MM.1S (cell line): ENCODE measurements at regions not wholly inside any gene's neighbourhood (a gene's known extent, or its start where the extent isn't known, plus 50 kb on each side); places are given as distances from the start of the nearest gene placed in this dataset.

Experiments used
- DNase-seq: peaks from one replicate; pipeline ENCODE4 v3.0.0-alpha.2; 2015
- H2AFZ ChIP-seq: fragments of 300-600 bp; sonication (generic); 2 replicates; pipeline ENCODE4 v1.6.0; 2016; ENCODE audit warnings: antibody characterized with exemption, low read length
- H3F3A ChIP-seq: fragments of 300-600 bp; sonication (generic); 2 replicates; pipeline ENCODE4 v1.6.1; 2016; ENCODE audit warnings: mild to moderate bottlenecking, antibody characterized with exemption, low read length, moderate library complexity, mixed read lengths; ENCODE audit not compliant: insufficient read depth
- H3K27ac ChIP-seq: fragments of 300-600 bp; sonication (generic); 2 replicates; pipeline ENCODE4 v1.5.1; 2016; ENCODE audit warnings: mild to moderate bottlenecking, low read length
- H3K27me3 ChIP-seq: fragments of 300-600 bp; sonication (generic); replicated peaks from 2 replicates; pipeline ENCODE4 v1.6.0; 2016; ENCODE audit warnings: low read length; ENCODE audit not compliant: insufficient read depth
- H3K36me3 ChIP-seq: fragments of 300-600 bp; sonication (generic); replicated peaks from 2 replicates; pipeline ENCODE4 v1.6.1; 2016; ENCODE audit warnings: mild to moderate bottlenecking, low read length, mixed read lengths; ENCODE audit not compliant: insufficient read depth
- H3K4me1 ChIP-seq: fragments of 300-600 bp; sonication (generic); 2 replicates; pipeline ENCODE4 v1.6.1; 2016; ENCODE audit warnings: low read length, mixed read lengths
- H3K4me2 ChIP-seq: fragments of 300-600 bp; sonication (generic); 2 replicates; pipeline ENCODE4 v1.6.0; 2016; ENCODE audit warnings: low read depth, low read length
- H3K4me3 ChIP-seq: fragments of 300-600 bp; sonication (generic); 2 replicates; pipeline ENCODE4 v1.5.1; 2016; ENCODE audit warnings: low read length, mixed read lengths
- H3K79me2 ChIP-seq: fragments of 300-600 bp; sonication (generic); 2 replicates; pipeline ENCODE4 v1.6.1; 2016; ENCODE audit warnings: mixed run types, low read length, mixed read lengths
- H3K9ac ChIP-seq: fragments of 300-600 bp; sonication (generic); 2 replicates; pipeline ENCODE4 v1.6.1; 2016; ENCODE audit warnings: low read length, mixed read lengths
- H3K9me2 ChIP-seq: fragments of 300-600 bp; sonication (generic); replicated peaks from 2 replicates; pipeline ENCODE4 v1.6.1; 2016; ENCODE audit warnings: mild to moderate bottlenecking, low read length, mixed read lengths; ENCODE audit not compliant: insufficient read depth
- H3K9me3 ChIP-seq: fragments of 300-600 bp; sonication (generic); replicated peaks from 2 replicates; pipeline ENCODE4 v1.6.1; 2016; ENCODE audit warnings: mild to moderate bottlenecking, low read length, mixed read lengths; ENCODE audit not compliant: insufficient read depth
- H4K20me1 ChIP-seq: fragments of 300-600 bp; sonication (generic); 2 replicates; pipeline ENCODE4 v1.6.1; 2016; ENCODE audit warnings: mild to moderate bottlenecking, low read length, moderate library complexity, mixed read lengths; ENCODE audit not compliant: insufficient read depth
- EZH2 ChIP-seq: fragments of 300-600 bp; sonication (generic); optimal IDR thresholded peaks from 2 replicates; pipeline ENCODE3; 2017; ENCODE audit warnings: low read depth, mild to moderate bottlenecking, antibody characterized with exemption, low read length, mixed read lengths
- EZH2phosphoT487 ChIP-seq: fragments of 300-600 bp; sonication (generic); IDR thresholded peaks from 2 replicates; pipeline ENCODE4 v1.6.1; 2018; ENCODE audit warnings: antibody characterized with exemption, low read length
- TF ChIP-seq, protein P1 (sequence below): fragments of 300-600 bp; sonication (generic); IDR thresholded peaks from 2 replicates; pipeline ENCODE4 v1.5.1; 2016; ENCODE audit warnings: antibody characterized with exemption, low read length, mixed read lengths

DNA sequence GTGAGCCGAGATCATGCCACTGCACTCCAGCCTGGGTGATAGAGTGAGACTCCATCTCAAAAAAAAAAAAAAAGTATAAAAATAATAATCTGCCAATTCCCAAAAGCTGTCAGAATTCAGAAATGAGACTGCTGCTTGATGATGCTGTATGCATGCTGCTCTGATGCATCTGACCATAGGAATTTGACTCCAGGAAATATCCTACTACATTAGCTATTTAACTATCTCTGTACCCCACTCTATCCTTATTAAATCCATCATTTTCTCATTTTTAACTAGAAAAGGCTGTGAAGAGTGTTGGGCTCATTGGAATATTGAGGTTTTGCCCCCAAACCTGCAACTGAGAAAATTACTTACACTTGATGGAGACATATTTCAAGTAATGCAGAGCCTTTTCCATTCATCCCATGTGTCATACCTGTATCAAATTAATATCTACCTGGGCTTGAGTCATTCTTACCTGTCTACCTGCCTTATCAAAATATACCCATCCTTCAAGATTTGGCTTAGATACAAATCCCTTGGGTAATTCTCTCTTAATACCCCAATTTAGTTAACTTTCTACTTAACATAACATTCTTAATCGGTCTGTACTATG is 135.2 kb upstream of the PREP start:
- no peaks in the 10 kb centered on the region for H4K20me1 ChIP-seq
- no peak for DNase-seq
- H3K27me3 ChIP-seq = no peaks in the 10 kb centered on the region
- no peaks in the 10 kb centered on the region for H3K9me2 ChIP-seq
- no peaks in the 10 kb centered on the region for H3K36me3 ChIP-seq
- H3K79me2 ChIP-seq = no peaks in the 10 kb centered on the region
- H3K9me3 ChIP-seq = no peaks in the 10 kb centered on the region
- no peak overlapping the region for H3K9ac ChIP-seq
- no peak overlapping the region for H3K4me2 ChIP-seq
- H3F3A ChIP-seq = no peaks in the 10 kb centered on the region
- H3K27ac ChIP-seq = no peak overlapping the region
- no peak overlapping the region for H3K4me3 ChIP-seq
- H3K4me1 ChIP-seq = no peaks in the 10 kb centered on the region
- no peak for TF ChIP-seq EZH2
- TF ChIP-seq, protein P1, sequence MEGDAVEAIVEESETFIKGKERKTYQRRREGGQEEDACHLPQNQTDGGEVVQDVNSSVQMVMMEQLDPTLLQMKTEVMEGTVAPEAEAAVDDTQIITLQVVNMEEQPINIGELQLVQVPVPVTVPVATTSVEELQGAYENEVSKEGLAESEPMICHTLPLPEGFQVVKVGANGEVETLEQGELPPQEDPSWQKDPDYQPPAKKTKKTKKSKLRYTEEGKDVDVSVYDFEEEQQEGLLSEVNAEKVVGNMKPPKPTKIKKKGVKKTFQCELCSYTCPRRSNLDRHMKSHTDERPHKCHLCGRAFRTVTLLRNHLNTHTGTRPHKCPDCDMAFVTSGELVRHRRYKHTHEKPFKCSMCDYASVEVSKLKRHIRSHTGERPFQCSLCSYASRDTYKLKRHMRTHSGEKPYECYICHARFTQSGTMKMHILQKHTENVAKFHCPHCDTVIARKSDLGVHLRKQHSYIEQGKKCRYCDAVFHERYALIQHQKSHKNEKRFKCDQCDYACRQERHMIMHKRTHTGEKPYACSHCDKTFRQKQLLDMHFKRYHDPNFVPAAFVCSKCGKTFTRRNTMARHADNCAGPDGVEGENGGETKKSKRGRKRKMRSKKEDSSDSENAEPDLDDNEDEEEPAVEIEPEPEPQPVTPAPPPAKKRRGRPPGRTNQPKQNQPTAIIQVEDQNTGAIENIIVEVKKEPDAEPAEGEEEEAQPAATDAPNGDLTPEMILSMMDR = no peak
- no peak for TF ChIP-seq EZH2phosphoT487
- no peak overlapping the region for H2AFZ ChIP-seq

GRCh38 chr6:105536961-105537360 is 134.1 kb upstream of the PREP start:
- Histone ChIP-seq H3K4me2 (no peak overlapping the region), H3K27ac (no peak overlapping the region), H3K4me1 (no peaks in the 10 kb centered on the region), H3K9me3 (no peaks in the 10 kb centered on the region), H4K20me1 (no peaks in the 10 kb centered on the region), H3F3A (no peaks in the 10 kb centered on the region), H3K36me3 (no peaks in the 10 kb centered on the region), H3K27me3 (no peaks in the 10 kb centered on the region), H2AFZ (no peak overlapping the region), H3K4me3 (no peak overlapping the region), H3K9ac (no peak overlapping the region), H3K79me2 (no peaks in the 10 kb centered on the region), H3K9me2 (no peaks in the 10 kb centered on the region)
- no peak for DNase-seq
- TF ChIP-seq EZH2phosphoT487 (no peak), EZH2 (no peak)
- TF ChIP-seq, protein P1 = no peak

- no peak overlapping the region for H2AFZ ChIP-seq
- H3K9me2 ChIP-seq = no peaks in the 10 kb centered on the region
Observed at GRCh38 chr6:105533301-105533700, 130.4 kb upstream of the PREP start.

More at GRCh38 chr6:105533301-105533700, 130.4 kb upstream of the PREP start:
- H4K20me1 ChIP-seq = no peaks in the 10 kb centered on the region
- H3K27ac ChIP-seq = no peak overlapping the region
- TF ChIP-seq EZH2phosphoT487 = no peak
- no peak for TF ChIP-seq EZH2
- TF ChIP-seq, protein P1 = no peak
- no peaks in the 10 kb centered on the region for H3K79me2 ChIP-seq
- no peaks in the 10 kb centered on the region for H3K4me1 ChIP-seq
- no peak overlapping the region for H3K9ac ChIP-seq
- no peak overlapping the region for H3K4me2 ChIP-seq
- H3F3A ChIP-seq = no peaks in the 10 kb centered on the region
- no peaks in the 10 kb centered on the region for H3K27me3 ChIP-seq
- DNase-seq = no peak
- H3K4me3 ChIP-seq = no peak overlapping the region
- no peaks in the 10 kb centered on the region for H3K9me3 ChIP-seq
- no peaks in the 10 kb centered on the region for H3K36me3 ChIP-seq
